ENCODE measurements at regions not wholly inside any gene's neighbourhood (a gene's known extent, or its start where the extent isn't known, plus 50 kb on each side); places are given as distances from the start of the nearest gene placed in this dataset.
"Not testable (repeated sequence)": the region's sequence is repeated elsewhere in the genome, so short reads cannot be mapped to it uniquely, and the experiment has no call there.

- DNase-seq = not testable (repeated sequence)
These were observed 392.9 kb downstream of the SEC14L1 start for GRCh38 chr17:77533697-77534096.

DNA sequence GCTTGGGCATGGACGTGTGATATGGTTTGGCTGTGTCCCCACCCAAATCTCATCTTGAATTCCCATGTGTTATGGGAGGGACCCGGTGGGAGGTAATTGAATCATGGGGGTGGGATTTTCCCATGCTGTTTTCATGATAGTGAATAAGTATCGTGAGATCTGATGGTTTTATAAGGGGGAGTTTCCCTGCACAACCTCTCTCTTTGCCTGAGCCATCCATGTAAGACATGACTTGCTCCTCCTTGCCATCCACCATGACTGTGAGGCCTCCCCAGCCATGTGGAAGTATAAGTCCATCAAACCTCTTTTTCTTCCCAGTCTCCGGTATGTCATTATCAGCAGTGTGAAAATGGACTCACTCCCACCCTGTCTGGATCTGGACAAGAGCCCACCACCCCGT, 393.4 kb downstream of the SEC14L1 start:
- DNase-seq = no peak

DNA sequence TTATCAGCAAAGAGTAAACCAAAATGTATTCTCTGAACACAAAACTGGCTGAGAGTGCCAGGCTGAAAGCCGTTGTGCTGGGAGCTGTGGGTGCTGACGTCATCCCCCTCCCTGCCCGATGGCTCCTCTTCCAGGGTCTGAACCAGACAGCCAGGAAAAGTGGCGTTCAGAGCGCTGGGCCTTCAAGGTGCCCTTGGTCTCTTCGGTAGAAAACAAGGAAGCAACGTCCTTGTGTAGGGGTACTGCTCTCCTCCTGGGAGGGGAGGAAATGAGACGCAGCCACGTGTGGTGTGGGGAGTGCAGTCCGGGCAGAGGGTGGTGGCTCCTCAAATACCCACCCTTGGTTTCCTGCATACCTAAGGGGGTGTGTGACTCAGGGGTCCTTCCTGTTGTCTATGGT, 394.7 kb downstream of the SEC14L1 start:
- no peak for DNase-seq

DNA sequence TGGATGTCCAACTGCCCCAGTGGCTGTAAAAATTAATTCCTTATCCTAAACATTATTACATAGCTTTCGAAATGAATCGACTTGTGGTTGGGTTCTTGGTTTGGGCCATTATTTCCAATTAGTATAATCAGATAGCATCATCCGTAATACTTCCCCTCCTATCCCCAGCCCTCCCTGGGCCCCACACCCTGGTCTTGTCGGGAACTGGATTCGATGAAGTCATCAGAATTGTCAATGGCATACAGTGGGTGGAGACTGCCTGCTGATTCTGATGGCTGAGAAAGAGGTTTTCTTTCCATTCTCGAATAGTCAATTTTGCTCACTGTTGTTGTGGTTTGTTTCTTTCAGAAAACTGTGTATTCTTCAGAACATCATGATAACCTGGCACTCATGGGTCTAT, 395.1 kb downstream of the SEC14L1 start:
- DNase-seq = no peak

DNA sequence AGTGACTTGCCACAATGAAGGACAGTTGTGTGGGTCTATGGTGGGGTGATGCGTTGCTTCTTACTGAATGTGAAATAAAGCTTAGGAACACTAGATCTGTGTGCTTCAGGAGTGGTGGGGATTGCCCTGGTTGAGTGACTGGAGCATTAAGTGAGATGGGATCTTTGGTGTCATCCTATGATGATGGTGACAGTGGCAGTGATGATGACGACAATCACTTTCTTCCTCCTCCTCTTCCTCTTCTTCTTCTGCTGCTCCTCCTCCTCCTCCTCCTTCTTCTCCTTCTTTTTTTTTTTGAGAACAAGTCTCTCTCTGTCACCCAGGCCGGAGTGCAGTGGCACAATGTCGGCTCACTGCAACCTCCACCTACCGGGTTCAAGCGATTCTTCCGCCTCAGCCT, 396.8 kb downstream of the SEC14L1 start:
- no peak for DNase-seq

- no peak for DNase-seq
These were observed 399.8 kb downstream of the SEC14L1 start for GRCh38 chr17:77540531-77540930.

DNA sequence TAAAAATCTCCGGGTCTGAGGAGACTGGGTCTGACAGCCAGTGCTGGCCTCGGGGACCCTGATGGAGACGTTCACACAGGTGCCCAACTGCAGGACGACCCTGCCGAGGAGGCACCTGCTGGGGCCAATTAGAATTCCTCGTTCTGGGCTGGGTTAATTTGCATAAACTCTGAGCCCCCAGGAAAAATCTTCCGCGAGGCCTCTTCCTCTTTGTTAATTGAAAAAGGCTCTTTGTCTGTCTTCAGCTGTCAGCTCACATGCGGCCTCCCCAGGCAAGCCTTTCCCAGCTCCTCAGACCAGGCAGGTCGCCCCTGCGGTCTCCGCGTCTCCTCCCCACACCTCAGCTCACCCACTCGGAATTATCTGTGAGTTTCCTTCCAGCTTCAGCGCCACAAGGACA, 400.2 kb downstream of the SEC14L1 start:
- no peak for DNase-seq

GRCh38 chr17:77542011-77542410, 401.2 kb downstream of the SEC14L1 start:
- DNase-seq = no peak

DNA sequence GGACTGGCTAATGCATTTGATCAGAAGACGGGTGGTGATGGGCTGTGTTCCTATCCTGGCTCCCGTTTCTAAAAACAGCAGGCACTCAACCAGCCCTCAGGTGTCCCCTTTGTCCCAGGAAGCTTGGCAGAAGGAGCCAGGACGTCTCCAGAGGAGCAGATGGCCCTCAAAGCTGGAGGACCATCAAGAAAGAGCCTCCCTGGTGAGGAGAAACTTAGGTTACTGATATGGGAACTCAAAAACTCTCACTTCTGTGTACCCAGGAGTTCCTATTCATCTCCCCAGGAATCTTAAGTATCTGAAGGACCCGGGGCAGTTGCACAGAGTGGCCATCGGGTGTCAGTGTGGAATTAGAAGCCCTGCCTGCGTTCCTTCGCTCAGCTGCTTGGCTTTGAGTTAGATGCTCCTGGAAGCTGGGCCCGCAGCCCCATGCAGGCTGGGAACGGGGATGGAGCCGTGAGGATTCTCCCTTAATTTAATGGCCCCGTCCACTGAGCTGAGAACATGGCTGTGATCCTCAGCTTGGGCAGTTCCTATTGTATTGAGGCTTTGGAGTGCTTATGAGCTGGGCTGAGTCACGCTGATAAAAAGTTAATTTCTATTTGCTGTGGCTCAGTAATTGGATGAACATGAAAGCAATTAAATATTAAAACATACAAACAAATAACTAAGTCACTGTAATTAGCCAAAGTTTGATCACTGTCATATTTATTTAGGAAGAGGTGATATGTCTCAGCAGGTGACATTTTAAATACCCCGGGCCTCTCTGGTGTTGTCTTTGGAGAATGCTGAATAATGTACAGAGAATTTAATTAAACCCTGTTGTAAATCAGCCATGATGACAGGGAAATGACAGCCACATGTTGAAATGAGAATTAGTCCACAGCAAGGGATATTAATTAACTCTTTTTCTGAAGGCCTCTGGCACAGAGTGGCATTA, 402.1 kb downstream of the SEC14L1 start:
- DNase-seq = peak; percentile 78

GRCh38 chr17:77543801-77544200, 403.0 kb downstream of the SEC14L1 start:
- no peak for DNase-seq

- DNase-seq = no peak
These were observed 403.8 kb downstream of the SEC14L1 start for GRCh38 chr17:77544347-77545110.

DNA sequence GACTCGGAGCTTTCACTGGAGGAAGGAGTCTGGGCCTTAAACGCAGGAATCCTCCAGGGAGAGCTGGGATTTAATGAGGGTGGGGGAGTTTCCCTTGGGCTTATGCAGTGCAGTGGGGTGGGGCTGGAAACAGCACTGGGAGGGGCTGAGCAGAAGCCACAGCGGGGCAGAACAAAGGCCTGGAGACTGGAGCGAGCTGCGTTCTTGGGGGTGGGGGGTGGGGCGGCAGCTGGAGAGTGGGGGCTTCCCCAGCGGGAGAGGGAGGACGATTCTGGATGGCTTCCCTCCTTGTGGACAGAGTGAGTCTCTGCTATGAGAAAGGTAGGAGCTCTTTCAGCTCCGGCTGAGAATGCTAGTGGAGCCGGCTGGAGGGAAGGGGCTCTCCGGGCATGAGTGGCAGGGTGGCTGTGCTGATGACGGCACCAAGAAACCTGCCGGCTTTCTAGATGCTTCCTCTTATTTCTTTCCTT, 406.0 kb downstream of the SEC14L1 start:
- DNase-seq = no peak

GRCh38 chr17:77548967-77549366, 408.2 kb downstream of the SEC14L1 start:
- DNase-seq = no peak

- DNase-seq = no peak
These were observed 408.7 kb upstream of the TNRC6C start for GRCh38 chr17:77549726-77550366.

DNA sequence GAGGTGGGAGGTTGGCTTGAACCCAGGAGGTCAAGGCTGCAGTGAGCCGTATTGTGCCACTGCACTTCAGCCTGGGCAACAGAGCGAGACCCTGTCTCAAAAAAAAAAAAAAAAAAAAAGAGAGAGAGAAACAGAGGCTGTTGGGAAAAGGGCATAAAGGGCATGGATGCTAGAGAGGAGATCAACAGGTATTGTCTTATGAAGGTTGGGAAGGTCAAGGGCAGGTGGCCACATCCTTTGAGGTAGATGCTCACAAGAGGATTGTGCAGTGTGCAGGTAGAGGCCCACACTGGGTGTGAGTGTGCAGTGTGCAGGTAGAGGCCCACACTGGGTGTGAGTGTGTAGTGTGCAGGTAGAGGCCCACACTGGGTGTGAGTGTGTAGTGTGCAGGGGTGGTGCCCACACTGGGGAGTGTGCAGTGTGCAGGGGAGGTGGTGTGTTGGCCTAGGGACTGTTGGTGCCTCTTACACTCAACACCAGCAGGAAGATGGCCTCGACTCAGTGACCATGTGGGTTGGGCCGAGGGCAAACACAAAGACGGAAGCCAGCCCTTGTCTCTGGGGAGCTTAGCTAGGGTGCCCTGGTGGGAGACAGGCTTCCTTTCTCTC, 404.9 kb upstream of the TNRC6C start:
- no peak for DNase-seq

- DNase-seq = no peak
These were observed 403.3 kb upstream of the TNRC6C start for GRCh38 chr17:77555121-77555591.

DNA sequence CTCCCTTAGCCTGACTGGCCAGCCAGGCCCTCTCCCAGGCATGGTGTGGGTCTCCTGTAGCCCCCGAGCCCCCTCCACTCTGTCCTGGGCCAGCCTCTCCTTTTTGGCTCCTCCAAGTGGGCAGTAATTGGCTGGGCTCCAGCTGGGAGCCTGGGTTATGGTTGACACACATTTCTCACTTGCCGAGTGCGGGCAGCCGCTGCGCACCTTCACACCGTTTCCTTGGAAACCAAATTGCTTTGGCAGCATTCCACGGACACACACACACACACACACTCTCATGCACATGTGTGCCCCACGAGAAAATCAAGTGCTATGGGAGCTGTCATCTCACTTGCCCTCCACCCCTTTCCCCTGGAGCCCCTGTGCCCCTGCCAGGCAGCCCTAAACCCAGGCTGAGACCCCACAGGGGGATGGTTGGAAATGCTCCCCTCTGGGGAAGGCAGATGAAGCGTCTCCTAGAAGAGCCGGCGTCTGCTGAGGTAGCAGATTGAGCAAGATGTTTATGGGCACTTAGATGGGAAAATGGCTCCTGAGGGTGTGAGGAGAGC, 402.7 kb upstream of the TNRC6C start:
- DNase-seq = no peak

- DNase-seq = no peak
These were observed 402.0 kb upstream of the TNRC6C start for GRCh38 chr17:77556383-77557061.

GRCh38 chr17:77558846-77559626, 399.5 kb upstream of the TNRC6C start:
- no peak for DNase-seq

GRCh38 chr17:77560381-77560780, 398.1 kb upstream of the TNRC6C start:
- DNase-seq = no peak

GRCh38 chr17:77560841-77561240, 397.7 kb upstream of the TNRC6C start:
- no peak for DNase-seq
